ENCODE measurements at regions not wholly inside any gene's neighbourhood (a gene's known extent, or its start where the extent isn't known, plus 50 kb on each side); places are given as distances from the start of the nearest gene placed in this dataset.
"Not testable (repeated sequence)": the region's sequence is repeated elsewhere in the genome, so short reads cannot be mapped to it uniquely, and the experiment has no call there.

DNA sequence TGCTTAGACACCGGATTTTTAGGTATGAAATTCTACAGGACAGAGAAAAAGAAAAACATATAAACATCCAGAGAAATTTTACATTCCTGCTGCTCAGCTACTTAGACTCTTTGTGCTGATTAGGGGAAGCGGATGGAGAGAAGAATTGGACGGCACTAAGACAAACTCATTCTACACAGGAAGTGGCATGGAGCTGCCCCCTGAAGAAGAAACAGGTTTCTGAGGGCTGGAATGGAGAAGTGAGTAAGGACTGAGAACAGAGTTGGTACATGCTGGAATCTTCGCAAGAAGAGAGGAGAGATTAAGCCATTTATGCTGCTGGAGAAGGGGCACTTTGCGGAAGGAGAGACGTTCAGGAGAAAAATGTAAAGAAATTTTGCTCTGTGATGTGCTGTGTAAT is 253.0 kb upstream of the ERBB4 start:
- 74% methylated on average over 6 of the region's 6 CpGs for WGBS (ENCODE audit: low lambda C conversion rate)
- CTCF ChIA-PET, result no interaction called here

DNA sequence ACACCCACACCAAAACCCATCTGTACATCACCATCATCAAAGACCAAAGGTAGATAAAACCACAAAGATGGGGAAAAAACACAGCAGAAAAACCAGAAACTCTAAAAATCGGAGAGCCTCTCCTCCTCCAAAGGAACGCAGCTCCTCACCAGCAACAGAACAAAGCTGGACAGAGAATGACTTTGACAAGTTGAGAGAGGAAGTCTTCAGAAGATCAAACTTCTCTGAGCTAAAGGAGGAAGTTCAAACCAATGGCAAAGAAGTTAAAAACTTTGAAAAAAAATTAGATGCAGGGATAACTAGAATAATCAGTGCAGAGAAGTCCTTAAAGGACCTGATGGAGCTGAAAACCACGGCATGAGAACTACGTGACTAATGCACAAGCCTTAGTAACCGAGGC is 247.5 kb upstream of the ERBB4 start:
- 28% methylated on average over 5 of the region's 5 CpGs for WGBS (ENCODE audit: low lambda C conversion rate)
- H3K9me2 ChIP-seq; H3K4me2 ChIP-seq; H3K9ac ChIP-seq; H2AFZ ChIP-seq (ENCODE audit: low read depth); H3K4me3 ChIP-seq (ENCODE audit: low read depth in 2 of 2, low read length in 1 of 2); H3K79me2 ChIP-seq (ENCODE audit: insufficient read depth); H3K36me3 ChIP-seq (replicated peaks in 1 of 2; ENCODE audit: control insufficient read depth in 1 of 2, insufficient read depth in 2 of 2, low read length in 1 of 2); POLR2A ChIA-PET; H4K20me1 ChIP-seq (ENCODE audit: insufficient read depth); H3K9me3 ChIP-seq; DNase-seq; H3K27ac ChIP-seq (ENCODE audit: low read depth in 2 of 2, low read length in 1 of 2); H3K27me3 ChIP-seq (ENCODE audit: insufficient read depth); H3F3A ChIP-seq (replicated peaks; ENCODE audit: insufficient read depth); CTCF ChIA-PET; H3K4me1 ChIP-seq (ENCODE audit: control insufficient read depth in 1 of 2, insufficient read depth in 2 of 2, low read depth in 1 of 2, low read length in 1 of 2): not testable (repeated sequence)

More for the DNA sequence above, 253.0 kb upstream of the ERBB4 start:
- H3K9ac ChIP-seq, result no peak overlapping the region
- no peak overlapping the region for H3K27ac ChIP-seq (ENCODE audit: low read depth in 2 of 2, low read length in 1 of 2)
- H3K9me3 ChIP-seq, result no peaks in the 10 kb centered on the region
- H3F3A ChIP-seq (replicated peaks; ENCODE audit: insufficient read depth), result no peaks in the 10 kb centered on the region
- no peaks in the 10 kb centered on the region for H3K79me2 ChIP-seq (ENCODE audit: insufficient read depth)
- H3K4me1 ChIP-seq (ENCODE audit: control insufficient read depth in 1 of 2, insufficient read depth in 2 of 2, low read depth in 1 of 2, low read length in 1 of 2), result no peaks in the 10 kb centered on the region
- H4K20me1 ChIP-seq (ENCODE audit: insufficient read depth), result no peaks in the 10 kb centered on the region
- no peak for TF ChIP-seq GATA2 (CRISPR knock-in tag; IDR thresholded peaks at IDR 0.05)
- TF ChIP-seq, protein P1, sequence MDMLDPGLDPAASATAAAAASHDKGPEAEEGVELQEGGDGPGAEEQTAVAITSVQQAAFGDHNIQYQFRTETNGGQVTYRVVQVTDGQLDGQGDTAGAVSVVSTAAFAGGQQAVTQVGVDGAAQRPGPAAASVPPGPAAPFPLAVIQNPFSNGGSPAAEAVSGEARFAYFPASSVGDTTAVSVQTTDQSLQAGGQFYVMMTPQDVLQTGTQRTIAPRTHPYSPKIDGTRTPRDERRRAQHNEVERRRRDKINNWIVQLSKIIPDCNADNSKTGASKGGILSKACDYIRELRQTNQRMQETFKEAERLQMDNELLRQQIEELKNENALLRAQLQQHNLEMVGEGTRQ (IDR thresholded peaks at IDR 0.05; ENCODE audit: borderline replicate concordance, low read depth, low read length), result no peak
- no peak for TF ChIP-seq GABPA (IDR thresholded peaks at IDR 0.05; ENCODE audit: low read depth)
- no peak for TF ChIP-seq ELF1 (IDR thresholded peaks at IDR 0.05)
- TF ChIP-seq TCF12 (IDR thresholded peaks at IDR 0.05), result no peak
- TF ChIP-seq, protein P2, sequence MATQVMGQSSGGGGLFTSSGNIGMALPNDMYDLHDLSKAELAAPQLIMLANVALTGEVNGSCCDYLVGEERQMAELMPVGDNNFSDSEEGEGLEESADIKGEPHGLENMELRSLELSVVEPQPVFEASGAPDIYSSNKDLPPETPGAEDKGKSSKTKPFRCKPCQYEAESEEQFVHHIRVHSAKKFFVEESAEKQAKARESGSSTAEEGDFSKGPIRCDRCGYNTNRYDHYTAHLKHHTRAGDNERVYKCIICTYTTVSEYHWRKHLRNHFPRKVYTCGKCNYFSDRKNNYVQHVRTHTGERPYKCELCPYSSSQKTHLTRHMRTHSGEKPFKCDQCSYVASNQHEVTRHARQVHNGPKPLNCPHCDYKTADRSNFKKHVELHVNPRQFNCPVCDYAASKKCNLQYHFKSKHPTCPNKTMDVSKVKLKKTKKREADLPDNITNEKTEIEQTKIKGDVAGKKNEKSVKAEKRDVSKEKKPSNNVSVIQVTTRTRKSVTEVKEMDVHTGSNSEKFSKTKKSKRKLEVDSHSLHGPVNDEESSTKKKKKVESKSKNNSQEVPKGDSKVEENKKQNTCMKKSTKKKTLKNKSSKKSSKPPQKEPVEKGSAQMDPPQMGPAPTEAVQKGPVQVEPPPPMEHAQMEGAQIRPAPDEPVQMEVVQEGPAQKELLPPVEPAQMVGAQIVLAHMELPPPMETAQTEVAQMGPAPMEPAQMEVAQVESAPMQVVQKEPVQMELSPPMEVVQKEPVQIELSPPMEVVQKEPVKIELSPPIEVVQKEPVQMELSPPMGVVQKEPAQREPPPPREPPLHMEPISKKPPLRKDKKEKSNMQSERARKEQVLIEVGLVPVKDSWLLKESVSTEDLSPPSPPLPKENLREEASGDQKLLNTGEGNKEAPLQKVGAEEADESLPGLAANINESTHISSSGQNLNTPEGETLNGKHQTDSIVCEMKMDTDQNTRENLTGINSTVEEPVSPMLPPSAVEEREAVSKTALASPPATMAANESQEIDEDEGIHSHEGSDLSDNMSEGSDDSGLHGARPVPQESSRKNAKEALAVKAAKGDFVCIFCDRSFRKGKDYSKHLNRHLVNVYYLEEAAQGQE (IDR thresholded peaks at IDR 0.05; ENCODE audit: low read depth, low read length), result no peak
- TF ChIP-seq EZH2phosphoT487 (IDR thresholded peaks at IDR 0.05; ENCODE audit: borderline replicate concordance, low read depth), result no peak
- TF ChIP-seq TAF1 (IDR thresholded peaks at IDR 0.05; ENCODE audit: borderline replicate concordance, low read depth, low read length), result no peak
- no peak for TF ChIP-seq NRF1 (IDR thresholded peaks at IDR 0.05; ENCODE audit: low read depth, low read length)
- no peak for TF ChIP-seq JUND (IDR thresholded peaks at IDR 0.05)
- TF ChIP-seq CHD2 (IDR thresholded peaks at IDR 0.05; ENCODE audit: low read length, partially characterized antibody), result no peak
- H3K9me2 ChIP-seq, result no peaks in the 10 kb centered on the region
- H2AFZ ChIP-seq (ENCODE audit: low read depth), result no peak overlapping the region
- POLR2A ChIA-PET, result no interaction called here
- no peak overlapping the region for H3K4me2 ChIP-seq
- no peak overlapping the region for H3K4me3 ChIP-seq (ENCODE audit: low read depth in 2 of 2, low read length in 1 of 2)
- DNase-seq, result no peak
- no peaks in the 10 kb centered on the region for H3K36me3 ChIP-seq (replicated peaks in 1 of 2; ENCODE audit: control insufficient read depth in 1 of 2, insufficient read depth in 2 of 2, low read length in 1 of 2)
- H3K27me3 ChIP-seq (ENCODE audit: insufficient read depth), result no peaks in the 10 kb centered on the region
